ENCODE measurements at regions not wholly inside any gene's neighbourhood (a gene's known extent, or its start where the extent isn't known, plus 50 kb on each side); places are given as distances from the start of the nearest gene placed in this dataset.

- TF ChIP-seq, protein P1, sequence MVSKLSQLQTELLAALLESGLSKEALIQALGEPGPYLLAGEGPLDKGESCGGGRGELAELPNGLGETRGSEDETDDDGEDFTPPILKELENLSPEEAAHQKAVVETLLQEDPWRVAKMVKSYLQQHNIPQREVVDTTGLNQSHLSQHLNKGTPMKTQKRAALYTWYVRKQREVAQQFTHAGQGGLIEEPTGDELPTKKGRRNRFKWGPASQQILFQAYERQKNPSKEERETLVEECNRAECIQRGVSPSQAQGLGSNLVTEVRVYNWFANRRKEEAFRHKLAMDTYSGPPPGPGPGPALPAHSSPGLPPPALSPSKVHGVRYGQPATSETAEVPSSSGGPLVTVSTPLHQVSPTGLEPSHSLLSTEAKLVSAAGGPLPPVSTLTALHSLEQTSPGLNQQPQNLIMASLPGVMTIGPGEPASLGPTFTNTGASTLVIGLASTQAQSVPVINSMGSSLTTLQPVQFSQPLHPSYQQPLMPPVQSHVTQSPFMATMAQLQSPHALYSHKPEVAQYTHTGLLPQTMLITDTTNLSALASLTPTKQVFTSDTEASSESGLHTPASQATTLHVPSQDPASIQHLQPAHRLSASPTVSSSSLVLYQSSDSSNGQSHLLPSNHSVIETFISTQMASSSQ (IDR thresholded peaks at IDR 0.05; ENCODE audit: low read depth) = no peak
- TF ChIP-seq, protein P1 (CRISPR knock-in tag; IDR thresholded peaks at IDR 0.05; ENCODE audit: borderline replicate concordance) = peak; percentile 34; the same call in 1 of the 2 replicates
- no peak for TF ChIP-seq THYN1 (CRISPR knock-in tag; IDR thresholded peaks at IDR 0.05; ENCODE audit: borderline replicate concordance, low read depth)
- TF ChIP-seq ZFP41 (CRISPR knock-in tag; IDR thresholded peaks at IDR 0.05; ENCODE audit: borderline replicate concordance) = no peak
- TF ChIP-seq PCBP2 (optimal IDR thresholded peaks at IDR 0.05; ENCODE audit: low read depth, low read length, poor library complexity, severe bottlenecking) = no peak
- no peak for TF ChIP-seq PRMT3 (CRISPR knock-in tag; IDR thresholded peaks at IDR 0.05; ENCODE audit: borderline replicate concordance, low read depth)
- TF ChIP-seq ATAD3A (CRISPR knock-in tag; IDR thresholded peaks at IDR 0.05) = no peak
- TF ChIP-seq GFI1 (CRISPR knock-in tag; IDR thresholded peaks at IDR 0.05; ENCODE audit: borderline replicate concordance) = 0 out of 2 replicates have a peak, but pooled peaks have one; percentile 28
- peak; percentile 69 for TF ChIP-seq XRCC5 (optimal IDR thresholded peaks at IDR 0.05; ENCODE audit: low read length)
- TF ChIP-seq ZNF644 (CRISPR knock-in tag; IDR thresholded peaks at IDR 0.05; ENCODE audit: low read depth) = no peak
- TF ChIP-seq GTF2F1 (IDR thresholded peaks at IDR 0.05; ENCODE audit: low read length) = no peak
- no peak for TF ChIP-seq MAF1 (CRISPR knock-in tag; IDR thresholded peaks at IDR 0.05; ENCODE audit: borderline replicate concordance)
- TF ChIP-seq HOXA7 (CRISPR knock-in tag; IDR thresholded peaks at IDR 0.05) = no peak
- TF ChIP-seq XBP1 (CRISPR knock-in tag; IDR thresholded peaks at IDR 0.05) = no peak
- no peak for TF ChIP-seq ZBTB37 (CRISPR knock-in tag; IDR thresholded peaks at IDR 0.05)
- TF ChIP-seq ZBTB7B (CRISPR knock-in tag; IDR thresholded peaks at IDR 0.05) = no peak; the same call in 1 of the 2 replicates
- TF ChIP-seq ZNF12 (CRISPR knock-in tag; IDR thresholded peaks at IDR 0.05) = no peak
- TF ChIP-seq ZNF605 (CRISPR knock-in tag; IDR thresholded peaks at IDR 0.05) = 0 out of 2 replicates have a peak, but pooled peaks have one; percentile 36
- no peak for TF ChIP-seq SOX13 (IDR thresholded peaks at IDR 0.05)
- no peak; a peak in 1 of 4 replicates for TF ChIP-seq SOX13 (CRISPR knock-in tag; conservative IDR thresholded peaks at IDR 0.05 in 1 of 2, IDR thresholded peaks at IDR 0.05 in 1 of 2)
- no peak for TF ChIP-seq NCOA2 (CRISPR knock-in tag; IDR thresholded peaks at IDR 0.05)
- TF ChIP-seq, protein P2, sequence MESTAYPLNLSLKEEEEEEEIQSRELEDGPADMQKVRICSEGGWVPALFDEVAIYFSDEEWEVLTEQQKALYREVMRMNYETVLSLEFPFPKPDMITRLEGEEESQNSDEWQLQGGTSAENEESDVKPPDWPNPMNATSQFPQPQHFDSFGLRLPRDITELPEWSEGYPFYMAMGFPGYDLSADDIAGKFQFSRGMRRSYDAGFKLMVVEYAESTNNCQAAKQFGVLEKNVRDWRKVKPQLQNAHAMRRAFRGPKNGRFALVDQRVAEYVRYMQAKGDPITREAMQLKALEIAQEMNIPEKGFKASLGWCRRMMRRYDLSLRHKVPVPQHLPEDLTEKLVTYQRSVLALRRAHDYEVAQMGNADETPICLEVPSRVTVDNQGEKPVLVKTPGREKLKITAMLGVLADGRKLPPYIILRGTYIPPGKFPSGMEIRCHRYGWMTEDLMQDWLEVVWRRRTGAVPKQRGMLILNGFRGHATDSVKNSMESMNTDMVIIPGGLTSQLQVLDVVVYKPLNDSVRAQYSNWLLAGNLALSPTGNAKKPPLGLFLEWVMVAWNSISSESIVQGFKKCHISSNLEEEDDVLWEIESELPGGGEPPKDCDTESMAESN (CRISPR knock-in tag; conservative IDR thresholded peaks at IDR 0.05) = no peak
- no peak for TF ChIP-seq ZNF180 (CRISPR knock-in tag; IDR thresholded peaks at IDR 0.05; ENCODE audit: borderline replicate concordance, low read depth)
Observed at GRCh38 chr4:38319456-38320342, 344.3 kb upstream of the KLF3 start (continued).
